Mesendoderm (in vitro differentiated cells): ENCODE measurements at regions not wholly inside any gene's neighbourhood (a gene's known extent, or its start where the extent isn't known, plus 50 kb on each side); places are given as distances from the start of the nearest gene placed in this dataset.
"Not testable (repeated sequence)": the region's sequence is repeated elsewhere in the genome, so short reads cannot be mapped to it uniquely, and the experiment has no call there.

ENCODE experiments used
- DNase-seq: peaks from one replicate; pipeline ENCODE4 v3.0.0; 2013
- H2AK5ac ChIP-seq: 2 replicates; pipeline ENCODE4 v1.6.1; 2013; ENCODE audit warnings: low read length, inconsistent platforms
- H2BK120ac ChIP-seq: 2 replicates; pipeline ENCODE4 v1.6.1; 2013; ENCODE audit warnings: low read depth, mild to moderate bottlenecking, low read length, moderate library complexity, mixed read lengths
- H2BK15ac ChIP-seq: replicated peaks from 2 replicates; pipeline ENCODE4 v1.6.1; 2013; ENCODE audit warnings: low read depth, mild to moderate bottlenecking, moderate library complexity
- H2BK5ac ChIP-seq: 2 replicates; pipeline ENCODE4 v1.6.1; 2013; ENCODE audit warnings: low read length, inconsistent platforms
- H3K18ac ChIP-seq: 2 replicates; pipeline ENCODE4 v1.6.1; 2013; ENCODE audit warnings: mild to moderate bottlenecking, low read length, mixed read lengths
- H3K23ac ChIP-seq: one replicate; pipeline ENCODE4 v1.6.1; 2013; ENCODE audit warnings: low read length
- H3K27ac ChIP-seq: 2 replicates; pipeline ENCODE4 v1.5.1; 2013; ENCODE audit warnings: low read depth, mild to moderate bottlenecking, inconsistent platforms, low read length, moderate library complexity
- H3K27me3 ChIP-seq: 2 replicates; pipeline ENCODE4 v1.6.1; 2013; ENCODE audit warnings: low read length, control low read depth, mild to moderate bottlenecking, inconsistent platforms; ENCODE audit not compliant: insufficient read depth, poor library complexity
- H3K36me3 ChIP-seq: 2 replicates; pipeline ENCODE4 v1.6.1; 2013; ENCODE audit warnings: low read length, inconsistent platforms; ENCODE audit not compliant: control insufficient read depth, insufficient read depth
- H3K4ac ChIP-seq: one replicate; pipeline ENCODE4 v1.6.1; 2013; ENCODE audit warnings: low read depth, mild to moderate bottlenecking, low read length, moderate library complexity
- H3K4me1 ChIP-seq: 2 replicates; pipeline ENCODE4 v1.6.1; 2013; ENCODE audit warnings: low read depth, low read length, inconsistent platforms; ENCODE audit not compliant: control insufficient read depth
- H3K4me2 ChIP-seq: 2 replicates; pipeline ENCODE4 v1.6.1; 2013; ENCODE audit warnings: low read length
- H3K4me3 ChIP-seq: 2 replicates; pipeline ENCODE4 v1.5.1; 2013; ENCODE audit warnings: mild to moderate bottlenecking, low read length
- H3K56ac ChIP-seq: one replicate; pipeline ENCODE4 v1.6.1; 2013; ENCODE audit warnings: low read length
- H3K79me1 ChIP-seq: 2 replicates; pipeline ENCODE4 v1.6.1; 2013; ENCODE audit warnings: low read length, inconsistent platforms
- H3K79me2 ChIP-seq: 2 replicates; pipeline ENCODE4 v1.6.1; 2013; ENCODE audit warnings: mild to moderate bottlenecking, low read length; ENCODE audit not compliant: control insufficient read depth, insufficient read depth
- H3K9ac ChIP-seq: 2 replicates; pipeline ENCODE4 v1.6.1; 2013; ENCODE audit warnings: low read length, inconsistent platforms
- H4K5ac ChIP-seq: one replicate; pipeline ENCODE4 v1.6.1; 2013; ENCODE audit warnings: low read length
- H4K8ac ChIP-seq: one replicate; pipeline ENCODE4 v1.6.1; 2013; ENCODE audit warnings: low read depth, mild to moderate bottlenecking, control low read depth, low read length, moderate library complexity
- WGBS: extraction: QIAGEN DNeasy Blood & Tissue Kit; methylation state at CpG from one replicate; pipeline ENCODE4 v1.1.7; 2013; ENCODE audit warnings: low lambda C conversion rate, missing lambda C conversion rate; ENCODE audit not compliant: insufficient coverage; ENCODE audit errors: extremely low coverage; 5-methylcytosine and 5-hydroxymethylcytosine counted together

GRCh38 chrX:106273947-106274587 lies 106.0 kb downstream of the PWWP3B start:
- H3K36me3 ChIP-seq, result not testable (repeated sequence)

DNA sequence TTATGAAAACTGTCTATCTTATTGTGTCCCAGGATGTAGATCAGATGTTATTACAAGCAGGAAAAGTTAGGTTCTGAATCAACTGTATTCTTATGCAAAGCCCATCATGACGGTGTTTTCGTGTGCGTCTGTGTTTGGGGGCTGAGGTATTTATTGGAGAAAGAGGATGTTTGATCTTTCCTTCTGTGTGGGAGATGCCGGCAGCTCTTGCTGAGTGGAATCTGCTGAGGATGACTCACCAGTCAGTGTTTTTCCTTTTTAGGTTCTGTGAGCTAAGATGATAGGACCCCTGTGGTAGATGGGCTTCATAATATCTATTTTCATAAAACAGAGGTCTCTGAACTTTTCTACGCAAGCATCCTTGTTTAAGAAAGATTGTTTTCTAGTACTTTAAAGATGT lies 107.1 kb downstream of the PWWP3B start:
- not testable (repeated sequence) for H3K4ac ChIP-seq, H3K4me1 ChIP-seq, H2BK15ac ChIP-seq, H3K18ac ChIP-seq, H3K4me3 ChIP-seq, H4K5ac ChIP-seq, H3K56ac ChIP-seq, H3K27me3 ChIP-seq, H3K23ac ChIP-seq, H3K27ac ChIP-seq, H4K8ac ChIP-seq, H3K79me2 ChIP-seq, H2AK5ac ChIP-seq, H2BK120ac ChIP-seq, H2BK5ac ChIP-seq, H3K9ac ChIP-seq, DNase-seq, H3K79me1 ChIP-seq, H3K36me3 ChIP-seq, H3K4me2 ChIP-seq
- WGBS, result no CpG with 5 or more reads among the region's 5 CpGs

More at GRCh38 chrX:106273947-106274587, 106.0 kb downstream of the PWWP3B start:
- not testable (repeated sequence) for H3K23ac ChIP-seq, H2BK5ac ChIP-seq, H3K18ac ChIP-seq, H3K79me1 ChIP-seq, H2BK120ac ChIP-seq, H3K9ac ChIP-seq, H3K4me1 ChIP-seq, H4K5ac ChIP-seq, H3K79me2 ChIP-seq, H3K56ac ChIP-seq, H4K8ac ChIP-seq, H3K4me3 ChIP-seq, H3K4me2 ChIP-seq, H2BK15ac ChIP-seq, DNase-seq, H2AK5ac ChIP-seq, H3K4ac ChIP-seq, H3K27me3 ChIP-seq, H3K27ac ChIP-seq
- WGBS, result no CpG with 5 or more reads among the region's 9 CpGs

GRCh38 chrX:106278951-106279350 lies 110.8 kb downstream of the PWWP3B start:
- no peak overlapping the region for H2BK15ac ChIP-seq
- H3K79me1 ChIP-seq, result no peaks in the 10 kb centered on the region
- no peak overlapping the region for H3K27ac ChIP-seq
- no peak overlapping the region for H2BK5ac ChIP-seq
- no peak for DNase-seq
- H3K36me3 ChIP-seq, result no peaks in the 10 kb centered on the region
- no peak overlapping the region for H3K18ac ChIP-seq
- H3K56ac ChIP-seq, result no peak overlapping the region
- no peak overlapping the region for H3K9ac ChIP-seq
- no peak overlapping the region for H3K4ac ChIP-seq
- H4K5ac ChIP-seq, result no peak overlapping the region
- H3K4me3 ChIP-seq, result no peak overlapping the region
- no peak overlapping the region for H3K4me2 ChIP-seq
- no peaks in the 10 kb centered on the region for H3K4me1 ChIP-seq
- no CpG with 5 or more reads among the region's 2 CpGs for WGBS
- H4K8ac ChIP-seq, result no peak overlapping the region
- H3K27me3 ChIP-seq, result no peaks in the 10 kb centered on the region
- H2AK5ac ChIP-seq, result no peak overlapping the region
- H3K79me2 ChIP-seq, result no peaks in the 10 kb centered on the region
- no peak overlapping the region for H2BK120ac ChIP-seq
- no peak overlapping the region for H3K23ac ChIP-seq

GRCh38 chrX:106281383-106281782 lies 113.3 kb downstream of the PWWP3B start:
- WGBS, result no CpG with 5 or more reads among the region's 2 CpGs

GRCh38 chrX:106283841-106284240 lies 115.7 kb downstream of the PWWP3B start:
- H3K23ac ChIP-seq, result no peak overlapping the region
- no peaks in the 10 kb centered on the region for H3K36me3 ChIP-seq
- H3K4me1 ChIP-seq, result no peaks in the 10 kb centered on the region
- no peak overlapping the region for H2AK5ac ChIP-seq
- H3K4me2 ChIP-seq, result no peak overlapping the region
- DNase-seq, result no peak
- WGBS, result no CpG with 5 or more reads among the region's 4 CpGs
- no peak overlapping the region for H2BK5ac ChIP-seq
- no peak overlapping the region for H3K4ac ChIP-seq
- H4K5ac ChIP-seq, result no peak overlapping the region
- no peaks in the 10 kb centered on the region for H3K79me2 ChIP-seq
- H2BK15ac ChIP-seq, result no peak overlapping the region
- no peaks in the 10 kb centered on the region for H3K27me3 ChIP-seq
- H3K56ac ChIP-seq, result no peak overlapping the region
- no peak overlapping the region for H4K8ac ChIP-seq
- H3K18ac ChIP-seq, result no peak overlapping the region
- H3K4me3 ChIP-seq, result no peak overlapping the region
- no peaks in the 10 kb centered on the region for H3K79me1 ChIP-seq
- H3K27ac ChIP-seq, result no peak overlapping the region
- no peak overlapping the region for H2BK120ac ChIP-seq
- no peak overlapping the region for H3K9ac ChIP-seq

More at GRCh38 chrX:106281383-106281782, 113.3 kb downstream of the PWWP3B start:
- Histone ChIP-seq H2BK120ac (no peak overlapping the region), H3K4me1 (no peaks in the 10 kb centered on the region), H3K4me3 (no peak overlapping the region), H3K9ac (no peak overlapping the region), H3K27ac (no peak overlapping the region), H3K56ac (no peak overlapping the region), H3K36me3 (no peaks in the 10 kb centered on the region), H4K8ac (no peak overlapping the region), H2BK15ac (no peak overlapping the region), H2BK5ac (no peak overlapping the region), H3K18ac (no peak overlapping the region), H3K27me3 (no peaks in the 10 kb centered on the region), H3K4ac (no peak overlapping the region), H4K5ac (no peak overlapping the region), H3K79me2 (no peaks in the 10 kb centered on the region), H3K23ac (no peak overlapping the region), H3K79me1 (no peaks in the 10 kb centered on the region), H2AK5ac (no peak overlapping the region), H3K4me2 (no peak overlapping the region)
- no peak for DNase-seq

GRCh38 chrX:106284431-106285025 lies 116.4 kb downstream of the PWWP3B start:
- H3K4ac ChIP-seq, result no peak overlapping the region
- H3K56ac ChIP-seq, result no peak overlapping the region
- no peak overlapping the region for H2AK5ac ChIP-seq
- no peaks in the 10 kb centered on the region for H3K36me3 ChIP-seq
- no peaks in the 10 kb centered on the region for H3K27me3 ChIP-seq
- no peaks in the 10 kb centered on the region for H3K79me2 ChIP-seq
- H2BK120ac ChIP-seq, result no peak overlapping the region
- no peak overlapping the region for H3K18ac ChIP-seq
- H3K4me3 ChIP-seq, result no peak overlapping the region
- no peaks in the 10 kb centered on the region for H3K4me1 ChIP-seq
- WGBS, result no CpG with 5 or more reads among the region's 2 CpGs
- no peak overlapping the region for H2BK5ac ChIP-seq
- H2BK15ac ChIP-seq, result no peak overlapping the region
- no peak overlapping the region for H3K9ac ChIP-seq
- no peak overlapping the region for H3K27ac ChIP-seq
- H3K4me2 ChIP-seq, result no peak overlapping the region
- no peak for DNase-seq
- no peak overlapping the region for H3K23ac ChIP-seq
- no peak overlapping the region for H4K5ac ChIP-seq
- H3K79me1 ChIP-seq, result no peaks in the 10 kb centered on the region
- no peak overlapping the region for H4K8ac ChIP-seq
